ENCODE measurements at regions not wholly inside any gene's neighbourhood (a gene's known extent, or its start where the extent isn't known, plus 50 kb on each side); places are given as distances from the start of the nearest gene placed in this dataset.
"Not testable (repeated sequence)": the region's sequence is repeated elsewhere in the genome, so short reads cannot be mapped to it uniquely, and the experiment has no call there.

- Mint-ChIP-seq H3K36me3 (no peaks in the 10 kb centered on the region), H3K4me1 (no peaks in the 10 kb centered on the region), H3K4me3 (no peak overlapping the region), H3K27me3 (no peaks in the 10 kb centered on the region), H3K9me3 (peaks cover 3% of the 10 kb centered on the region), H3K27ac (no peak overlapping the region)
- DNase-seq (ENCODE audit: low spot score in 2 of 2) (no peak), ATAC-seq (ENCODE audit: low read depth) (no peak)
Measured at GRCh38 chr3:77707281-77707680, 667.4 kb downstream of the ROBO2 start.

DNA sequence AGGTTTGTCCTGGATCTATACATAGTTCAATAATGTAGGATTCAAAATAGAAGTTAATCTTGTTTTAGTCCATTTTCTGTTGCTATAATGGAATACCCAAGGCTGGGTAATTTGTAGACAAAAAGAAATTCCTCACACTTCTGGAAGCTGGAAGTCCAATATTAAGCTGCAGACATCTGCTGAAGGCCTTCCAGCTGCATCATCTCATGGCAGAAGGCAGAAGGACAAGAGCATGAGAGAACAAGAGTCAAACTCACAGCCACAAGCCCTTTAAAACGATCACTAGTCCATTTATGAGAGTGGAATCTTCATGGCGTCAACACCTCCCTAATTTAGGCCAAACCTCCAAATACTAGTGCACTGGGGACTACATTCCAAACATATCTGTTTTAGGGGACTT is 669.3 kb downstream of the ROBO2 start:
- Mint-ChIP-seq H3K4me3 (no peak overlapping the region), H3K27ac (no peak overlapping the region), H3K9me3 (peaks cover 3% of the 10 kb centered on the region), H3K36me3 (no peaks in the 10 kb centered on the region), H3K27me3 (no peaks in the 10 kb centered on the region), H3K4me1 (no peaks in the 10 kb centered on the region)
- no peak for DNase-seq (ENCODE audit: low spot score in 2 of 2)
- no peak for ATAC-seq (ENCODE audit: low read depth)

DNA sequence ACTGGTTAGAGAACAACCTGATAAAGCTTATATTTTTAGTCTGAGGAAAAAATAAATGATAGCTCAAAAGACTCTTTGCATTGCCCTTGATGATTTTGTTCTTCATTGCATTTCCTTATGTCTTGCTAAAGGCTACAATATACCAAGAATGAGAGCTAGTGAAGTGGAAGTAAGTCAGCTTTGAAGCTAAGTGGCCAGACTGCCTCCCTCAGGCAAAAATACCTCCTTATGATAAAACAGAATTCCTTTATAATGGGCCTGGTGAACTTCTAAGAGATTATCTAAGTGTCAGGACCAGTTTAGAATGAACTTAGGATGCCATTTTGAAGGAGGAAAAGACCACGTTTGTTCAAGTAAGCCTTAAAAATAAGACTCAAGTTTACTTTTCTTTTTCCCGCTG is 678.4 kb downstream of the ROBO2 start:
- no peak overlapping the region for H3K27ac Mint-ChIP-seq
- no peaks in the 10 kb centered on the region for H3K27me3 Mint-ChIP-seq
- ATAC-seq (ENCODE audit: low read depth) (no peak), DNase-seq (ENCODE audit: low spot score in 2 of 2) (no peak)
- no peaks in the 10 kb centered on the region for H3K36me3 Mint-ChIP-seq
- H3K4me3 Mint-ChIP-seq = no peak overlapping the region
- H3K9me3 Mint-ChIP-seq = peaks cover 3% of the 10 kb centered on the region
- no peaks in the 10 kb centered on the region for H3K4me1 Mint-ChIP-seq

- H3K4me3 Mint-ChIP-seq = no peak overlapping the region
- H3K36me3 Mint-ChIP-seq = no peaks in the 10 kb centered on the region
Measured at GRCh38 chr3:77720460-77720971, 680.6 kb downstream of the ROBO2 start.

DNA sequence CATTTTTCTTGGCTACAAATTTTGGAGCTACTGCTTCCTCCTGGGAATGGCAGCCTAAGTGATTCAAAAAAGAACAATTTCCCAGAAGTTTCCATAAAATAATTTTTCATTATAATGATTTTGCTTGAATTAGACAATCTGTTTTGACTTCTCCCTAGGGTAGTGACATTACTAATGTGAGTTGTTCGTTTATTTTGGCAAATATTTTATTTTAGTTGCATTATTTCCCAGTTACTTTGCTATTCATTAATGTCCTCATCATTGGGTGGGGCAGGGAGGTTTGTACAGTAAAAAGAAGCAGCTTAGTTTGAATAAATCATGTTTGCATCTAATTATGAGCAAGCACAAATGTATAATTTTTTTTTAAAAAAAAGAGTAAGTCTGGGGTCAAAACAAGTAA is 686.6 kb downstream of the ROBO2 start:
- no peak for DNase-seq (ENCODE audit: low spot score in 2 of 2)
- H3K4me3 Mint-ChIP-seq = no peak overlapping the region
- peaks cover 4% of the 10 kb centered on the region for H3K9me3 Mint-ChIP-seq
- no peak for ATAC-seq (ENCODE audit: low read depth)
- H3K36me3 Mint-ChIP-seq = no peaks in the 10 kb centered on the region
- H3K27me3 Mint-ChIP-seq = no peaks in the 10 kb centered on the region
- H3K4me1 Mint-ChIP-seq = no peaks in the 10 kb centered on the region
- no peak overlapping the region for H3K27ac Mint-ChIP-seq

More at GRCh38 chr3:77720460-77720971, 680.6 kb downstream of the ROBO2 start:
- ATAC-seq (ENCODE audit: low read depth) = no peak
- Mint-ChIP-seq H3K27me3 (no peaks in the 10 kb centered on the region), H3K9me3 (peaks cover 3% of the 10 kb centered on the region), H3K4me1 (no peaks in the 10 kb centered on the region), H3K27ac (no peak overlapping the region)
- DNase-seq (ENCODE audit: low spot score in 2 of 2) = no peak

- Mint-ChIP-seq H3K9me3 (no peaks in the 10 kb centered on the region), H3K4me3 (no peak overlapping the region), H3K27ac (no peak overlapping the region), H3K4me1 (no peaks in the 10 kb centered on the region), H3K36me3 (no peaks in the 10 kb centered on the region), H3K27me3 (no peaks in the 10 kb centered on the region)
- DNase-seq (ENCODE audit: low spot score in 2 of 2) = no peak
- no peak for ATAC-seq (ENCODE audit: low read depth)
Measured at GRCh38 chr3:77746048-77746447, 706.1 kb downstream of the ROBO2 start.

DNA sequence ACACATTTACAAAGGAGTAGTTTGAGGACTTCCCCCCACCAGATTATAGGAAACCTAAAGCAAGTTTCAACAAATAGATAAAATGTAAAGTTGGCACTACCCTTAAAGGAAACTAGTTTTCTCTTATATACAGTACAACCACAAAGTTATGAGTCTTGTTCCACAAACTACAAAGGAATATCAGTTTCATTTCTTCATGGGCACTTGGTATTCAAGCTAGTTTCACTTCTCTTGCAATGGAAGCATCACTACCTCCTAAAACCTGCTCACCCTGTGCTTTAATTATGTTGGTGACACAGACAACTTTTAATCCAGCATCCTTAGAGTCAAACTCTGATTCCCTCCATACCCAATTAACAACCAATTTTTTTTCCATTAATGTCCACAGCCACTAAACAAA is 707.0 kb downstream of the ROBO2 start:
- no peak overlapping the region for H3K4me3 Mint-ChIP-seq
- no peak for ATAC-seq (ENCODE audit: low read depth)
- no peaks in the 10 kb centered on the region for H3K9me3 Mint-ChIP-seq
- DNase-seq (ENCODE audit: low spot score in 2 of 2) = no peak
- H3K27ac Mint-ChIP-seq = no peak overlapping the region
- no peaks in the 10 kb centered on the region for H3K27me3 Mint-ChIP-seq
- no peaks in the 10 kb centered on the region for H3K36me3 Mint-ChIP-seq
- no peaks in the 10 kb centered on the region for H3K4me1 Mint-ChIP-seq

- H3K4me1 Mint-ChIP-seq; H3K27me3 Mint-ChIP-seq; H3K36me3 Mint-ChIP-seq; H3K4me3 Mint-ChIP-seq; ATAC-seq (ENCODE audit: low read depth); DNase-seq (ENCODE audit: low spot score in 2 of 2); H3K27ac Mint-ChIP-seq: not testable (repeated sequence)
- peaks cover 11% of the 10 kb centered on the region for H3K9me3 Mint-ChIP-seq
Measured at GRCh38 chr3:77756397-77756975, 716.6 kb downstream of the ROBO2 start.

DNA sequence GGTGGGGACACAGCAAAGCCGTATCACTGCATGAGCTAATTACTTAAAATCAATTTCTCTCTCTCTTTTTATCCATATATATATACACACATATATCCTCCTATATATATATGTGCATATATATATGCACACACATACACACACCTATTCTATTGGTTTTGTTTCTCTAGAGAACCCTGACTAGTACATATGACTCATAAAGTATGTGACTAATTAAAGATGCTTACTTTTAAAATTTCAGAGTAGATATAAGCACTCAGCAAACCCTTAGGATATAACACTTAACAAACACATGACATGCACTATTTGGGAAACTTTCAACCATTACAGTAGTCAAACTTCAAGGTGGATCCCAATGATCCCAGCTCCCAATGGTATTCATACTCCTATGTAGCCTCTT is 732.6 kb downstream of the ROBO2 start:
- no peaks in the 10 kb centered on the region for H3K27me3 Mint-ChIP-seq
- ATAC-seq (ENCODE audit: low read depth) (no peak), DNase-seq (ENCODE audit: low spot score in 2 of 2) (no peak)
- no peak overlapping the region for H3K27ac Mint-ChIP-seq
- no peaks in the 10 kb centered on the region for H3K36me3 Mint-ChIP-seq
- H3K4me3 Mint-ChIP-seq = no peak overlapping the region
- H3K4me1 Mint-ChIP-seq = no peaks in the 10 kb centered on the region
- H3K9me3 Mint-ChIP-seq = peaks cover 2% of the 10 kb centered on the region

- no peaks in the 10 kb centered on the region for H3K27me3 Mint-ChIP-seq
- no peak overlapping the region for H3K27ac Mint-ChIP-seq
- H3K4me3 Mint-ChIP-seq = no peak overlapping the region
- H3K9me3 Mint-ChIP-seq = peaks cover 2% of the 10 kb centered on the region
- no peak for ATAC-seq (ENCODE audit: low read depth)
- no peaks in the 10 kb centered on the region for H3K4me1 Mint-ChIP-seq
- no peaks in the 10 kb centered on the region for H3K36me3 Mint-ChIP-seq
- no peak for DNase-seq (ENCODE audit: low spot score in 2 of 2)
Measured at GRCh38 chr3:77773084-77773483, 733.2 kb downstream of the ROBO2 start.

GRCh38 chr3:77780278-77780996 is 740.5 kb downstream of the ROBO2 start:
- Mint-ChIP-seq H3K27me3 (no peaks in the 10 kb centered on the region), H3K27ac (no peak overlapping the region), H3K36me3 (no peaks in the 10 kb centered on the region), H3K4me1 (no peaks in the 10 kb centered on the region), H3K9me3 (peaks cover 1% of the 10 kb centered on the region), H3K4me3 (no peak overlapping the region)
- no peak for DNase-seq (ENCODE audit: low spot score in 2 of 2)
- no peak for ATAC-seq (ENCODE audit: low read depth)

- Mint-ChIP-seq H3K27me3 (no peaks in the 10 kb centered on the region), H3K4me1 (no peaks in the 10 kb centered on the region), H3K9me3 (no peaks in the 10 kb centered on the region), H3K27ac (no peak overlapping the region), H3K4me3 (no peak overlapping the region), H3K36me3 (no peaks in the 10 kb centered on the region)
- ATAC-seq (ENCODE audit: low read depth) (no peak), DNase-seq (ENCODE audit: low spot score in 2 of 2) (no peak)
Measured at GRCh38 chr3:77786216-77786615, 746.3 kb downstream of the ROBO2 start.

- no peaks in the 10 kb centered on the region for H3K27me3 Mint-ChIP-seq
- no peak overlapping the region for H3K4me3 Mint-ChIP-seq
- no peaks in the 10 kb centered on the region for H3K36me3 Mint-ChIP-seq
- peaks cover 1% of the 10 kb centered on the region for H3K9me3 Mint-ChIP-seq
- ATAC-seq (ENCODE audit: low read depth) (no peak), DNase-seq (ENCODE audit: low spot score in 2 of 2) (no peak)
- no peaks in the 10 kb centered on the region for H3K4me1 Mint-ChIP-seq
- no peak overlapping the region for H3K27ac Mint-ChIP-seq
Measured at GRCh38 chr3:77795013-77795412, 755.1 kb downstream of the ROBO2 start.

- H3K9me3 Mint-ChIP-seq = peaks cover 1% of the 10 kb centered on the region
- no peaks in the 10 kb centered on the region for H3K27me3 Mint-ChIP-seq
- H3K4me1 Mint-ChIP-seq = no peaks in the 10 kb centered on the region
- no peak overlapping the region for H3K4me3 Mint-ChIP-seq
- DNase-seq (ENCODE audit: low spot score in 2 of 2) (no peak), ATAC-seq (ENCODE audit: low read depth) (no peak)
- H3K36me3 Mint-ChIP-seq = no peaks in the 10 kb centered on the region
- H3K27ac Mint-ChIP-seq = no peak overlapping the region
Measured at GRCh38 chr3:77799278-77799677, 759.4 kb downstream of the ROBO2 start.

- no peak for ATAC-seq (ENCODE audit: low read depth)
- Mint-ChIP-seq H3K9me3 (peaks cover 6% of the 10 kb centered on the region), H3K27ac (no peak overlapping the region), H3K36me3 (no peaks in the 10 kb centered on the region), H3K4me1 (no peaks in the 10 kb centered on the region), H3K4me3 (no peak overlapping the region), H3K27me3 (no peaks in the 10 kb centered on the region)
- no peak for DNase-seq (ENCODE audit: low spot score in 2 of 2)
Measured at GRCh38 chr3:77800893-77801292, 761.0 kb downstream of the ROBO2 start.

Measured in memory B cell (primary cell).